ENCODE measurements at regions not wholly inside any gene's neighbourhood (a gene's known extent, or its start where the extent isn't known, plus 50 kb on each side); places are given as distances from the start of the nearest gene placed in this dataset.

DNA sequence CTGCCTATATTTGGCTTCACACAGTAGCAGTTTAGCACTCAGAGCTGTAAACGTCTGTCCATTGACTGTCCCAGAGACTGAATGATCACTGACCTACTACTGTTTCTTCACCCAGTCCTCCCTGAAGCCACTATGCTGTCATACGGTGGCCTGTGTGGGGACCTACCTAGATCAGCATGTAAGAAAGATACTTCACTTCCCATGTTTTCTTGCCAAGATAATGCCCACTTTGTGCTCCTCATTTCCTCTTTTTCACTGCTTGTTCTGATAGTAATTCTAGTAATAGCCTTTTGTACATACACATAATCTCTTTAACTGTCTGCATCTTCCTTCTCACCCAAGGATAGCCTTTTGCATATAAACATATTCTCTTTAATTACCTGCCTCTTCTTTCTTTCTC is 109.9 kb upstream of the TIAM2 start:
- no peak for DNase-seq (ENCODE audit: low read depth, low spot score)

DNA sequence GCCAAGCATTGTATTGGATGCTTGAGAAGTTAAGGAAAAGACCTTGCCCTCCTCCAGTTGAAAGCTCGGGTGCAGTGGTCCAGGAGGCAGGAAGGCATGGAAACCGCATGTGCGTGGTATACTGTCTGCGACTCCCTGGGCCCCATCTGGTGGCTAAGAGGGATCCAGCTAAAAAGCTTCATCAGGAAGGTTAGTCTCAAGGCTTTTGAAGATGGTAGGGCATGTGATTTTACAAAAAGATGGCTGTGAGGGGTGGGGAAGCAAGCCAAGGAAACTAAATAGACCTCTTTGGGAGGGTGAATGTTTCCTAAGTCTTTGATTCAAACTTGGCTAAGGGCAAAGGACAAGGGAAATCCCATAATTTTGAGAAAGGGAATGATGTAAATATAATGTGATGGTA is 109.1 kb upstream of the TIAM2 start:
- DNase-seq (ENCODE audit: low read depth, low spot score), result no peak

DNA sequence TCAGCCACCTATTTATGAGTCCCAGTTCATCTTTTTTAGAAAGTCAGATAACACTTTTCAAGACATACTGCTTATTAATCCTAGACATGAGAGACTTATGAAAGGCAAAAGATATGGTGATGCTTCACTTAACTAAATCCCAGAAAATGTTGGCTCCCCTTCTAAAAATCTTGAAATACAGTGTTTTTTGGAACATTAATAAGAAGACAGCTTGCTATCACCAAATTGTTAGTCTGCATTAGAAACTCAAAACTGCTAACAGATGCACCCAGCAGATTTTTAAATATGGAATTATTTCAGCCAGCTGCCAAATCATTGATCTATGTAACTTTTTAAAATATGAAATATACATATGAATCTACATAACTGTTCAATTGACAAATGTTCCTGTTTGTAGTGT is 108.6 kb upstream of the TIAM2 start:
- DNase-seq (ENCODE audit: low read depth, low spot score), result no peak

DNA sequence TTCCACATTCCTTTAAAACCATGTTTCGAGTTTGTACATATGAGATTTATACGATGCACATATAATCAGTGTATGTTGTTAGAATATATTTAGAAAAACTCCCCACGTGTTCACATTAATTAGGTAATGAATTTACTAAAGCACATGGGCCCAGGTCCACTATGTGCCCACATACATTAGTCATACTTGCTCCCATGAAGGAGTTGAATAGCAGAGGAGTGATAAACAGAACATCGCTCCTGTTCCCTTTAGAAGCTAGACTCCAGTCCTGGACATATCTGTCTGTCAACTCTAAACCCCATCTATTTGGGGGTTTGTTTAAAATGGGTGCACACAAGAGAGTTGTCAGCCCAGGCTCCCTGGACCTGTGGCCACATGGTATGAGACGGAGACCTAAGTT is 108.1 kb upstream of the TIAM2 start:
- DNase-seq (ENCODE audit: low read depth, low spot score), result no peak

GRCh38 chr6:154888421-154889295 is 106.5 kb upstream of the TIAM2 start:
- no peak for DNase-seq (ENCODE audit: low read depth, low spot score)

DNA sequence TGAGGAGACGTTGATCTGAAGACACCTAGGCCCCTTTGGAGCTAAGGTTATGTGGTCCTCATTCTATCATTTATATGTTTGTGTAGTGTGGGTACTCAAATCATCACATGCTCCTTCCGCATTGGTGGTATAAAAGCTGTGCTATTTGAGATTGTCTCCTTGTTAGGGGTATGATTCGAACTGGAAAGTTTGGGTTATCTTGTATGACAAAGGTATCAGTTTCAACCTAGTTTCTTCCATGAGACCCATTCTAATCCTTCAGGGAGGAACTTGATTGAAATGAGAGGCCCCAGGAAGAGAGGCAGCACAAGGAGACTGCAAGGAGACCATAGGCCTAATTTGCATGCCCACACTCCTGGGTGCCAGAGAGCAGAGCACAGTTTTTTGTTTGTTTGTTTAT is 104.2 kb upstream of the TIAM2 start:
- no peak for DNase-seq (ENCODE audit: low read depth, low spot score)

DNA sequence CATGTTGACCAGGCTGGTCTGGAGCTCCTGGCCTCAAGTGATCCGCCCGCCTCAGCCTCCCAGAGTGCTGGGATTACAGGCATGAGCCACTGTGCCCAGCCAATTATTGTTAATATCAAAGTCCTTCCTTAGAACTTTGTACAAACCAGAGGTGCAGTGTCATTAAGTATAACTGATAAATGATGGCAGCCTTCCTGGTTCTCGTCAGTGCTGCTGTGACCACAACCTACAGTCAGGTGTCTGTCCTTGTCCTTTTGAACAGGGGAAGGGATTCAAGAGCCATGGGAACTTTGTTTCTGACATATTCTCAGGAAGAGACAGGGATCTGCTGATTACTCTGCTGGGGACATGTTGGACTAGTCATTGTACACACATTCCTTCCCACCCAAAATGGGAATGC is 103.2 kb upstream of the TIAM2 start:
- DNase-seq (ENCODE audit: low read depth, low spot score), result no peak

DNA sequence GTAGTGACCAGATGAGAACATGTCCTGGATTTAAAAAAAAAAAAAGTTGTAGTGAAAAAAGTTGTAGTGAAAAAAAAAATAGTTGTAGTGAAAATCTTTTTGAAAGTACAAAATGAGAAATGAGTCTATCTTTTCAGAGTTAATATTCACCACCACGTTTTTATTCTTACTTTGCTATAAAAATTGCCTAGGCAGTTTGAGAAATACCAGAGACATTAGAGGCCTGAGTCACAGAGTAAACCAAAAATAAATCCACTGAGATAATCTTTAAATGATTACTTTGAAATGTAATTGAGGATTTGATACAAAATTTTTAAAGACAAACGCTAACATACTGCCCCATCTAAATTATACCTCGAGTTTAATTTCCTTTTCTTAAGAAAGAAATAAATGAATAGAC is 101.2 kb upstream of the TIAM2 start:
- no peak for DNase-seq (ENCODE audit: low read depth, low spot score)

DNA sequence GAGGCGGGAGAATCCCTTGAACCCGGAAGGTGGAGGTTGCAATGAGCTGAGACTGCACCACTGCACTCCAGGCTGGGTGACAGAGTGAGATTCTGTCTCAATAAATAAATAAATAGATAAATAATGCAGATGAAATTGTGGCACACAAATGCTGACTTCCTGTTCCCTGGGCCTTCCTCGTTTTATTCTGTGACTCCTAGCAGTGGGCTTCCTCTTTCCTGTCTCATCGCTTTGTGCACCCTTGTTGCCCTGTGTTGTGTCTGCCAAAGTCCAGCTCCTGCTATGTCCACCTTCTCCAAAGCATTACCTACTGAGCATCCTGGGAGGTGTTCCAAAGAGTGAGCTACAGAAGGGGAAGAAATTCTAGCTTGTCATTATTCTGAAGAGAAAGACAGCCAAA is 100.2 kb upstream of the TIAM2 start:
- no peak for DNase-seq (ENCODE audit: low read depth, low spot score)

DNA sequence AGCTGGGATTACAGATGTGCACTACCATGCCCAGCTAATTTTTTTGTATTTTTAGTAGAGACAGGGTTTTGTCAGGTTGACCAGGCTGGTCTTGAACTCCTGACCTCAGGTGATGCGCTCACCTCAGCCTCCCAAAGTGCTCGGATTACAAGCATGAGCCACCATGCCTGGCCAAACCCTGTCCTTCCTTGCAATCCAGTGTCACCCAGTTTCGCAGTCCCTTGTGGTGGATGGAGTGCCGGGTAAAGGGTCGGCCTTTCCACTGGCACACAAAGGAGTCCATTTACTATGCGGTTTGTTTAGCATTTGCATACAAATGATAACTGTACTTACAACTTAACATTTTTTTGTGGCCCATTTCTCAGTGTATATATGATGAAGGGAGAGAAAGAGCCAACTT is 99.3 kb upstream of the TIAM2 start:
- no peak for DNase-seq (ENCODE audit: low read depth, low spot score)

DNA sequence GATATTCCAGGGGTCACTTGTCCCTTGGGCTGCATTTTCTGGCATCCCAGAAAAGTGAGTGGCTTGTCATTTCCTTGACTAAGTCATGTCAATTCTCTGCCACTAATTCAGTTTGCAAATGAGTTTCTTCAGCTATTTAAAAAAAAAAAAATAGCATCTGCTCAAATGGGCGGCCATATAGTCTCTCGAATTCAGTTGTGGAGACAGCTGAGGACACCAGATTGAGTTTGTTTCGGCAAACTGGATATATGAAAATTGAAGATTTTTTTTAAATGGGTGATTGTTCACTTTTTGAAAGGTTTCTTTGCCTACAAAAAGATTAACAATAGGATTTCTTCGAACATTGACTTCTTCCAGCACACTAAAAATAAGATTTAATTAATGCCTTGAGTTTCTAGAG is 96.3 kb upstream of the TIAM2 start:
- DNase-seq (ENCODE audit: low read depth, low spot score), result no peak

DNA sequence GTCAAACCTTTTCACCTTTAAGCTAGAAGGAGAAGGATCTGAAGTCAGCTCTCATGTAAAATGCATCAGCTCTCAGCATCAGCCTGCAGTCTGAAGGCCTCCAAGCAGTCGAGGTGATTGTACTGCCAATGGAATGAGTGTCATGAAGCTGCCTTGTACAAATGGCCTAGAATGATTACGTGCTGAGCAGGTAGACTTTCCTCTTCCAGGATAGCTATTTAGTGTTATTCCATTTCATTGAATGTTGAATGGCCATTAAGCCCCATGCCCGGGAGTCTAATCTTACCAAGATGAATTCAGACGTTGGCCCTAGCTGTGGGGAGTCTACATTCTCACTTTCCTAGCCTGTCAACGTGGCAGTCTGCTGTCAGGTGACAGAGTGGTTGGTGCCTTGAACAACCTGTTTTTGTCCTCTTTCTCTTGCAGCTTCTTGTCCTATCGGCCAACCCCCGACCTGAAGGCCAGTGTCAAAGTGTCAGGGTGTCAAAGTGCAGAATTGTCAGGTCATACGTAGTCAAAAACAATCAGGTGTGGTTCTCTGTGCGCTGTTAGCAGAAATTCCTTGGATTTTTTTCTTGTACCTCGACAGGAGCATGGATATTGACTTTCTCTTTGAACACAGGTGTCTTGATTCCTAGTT is 95.2 kb upstream of the TIAM2 start:
- DNase-seq (ENCODE audit: low read depth, low spot score), result no peak

DNA sequence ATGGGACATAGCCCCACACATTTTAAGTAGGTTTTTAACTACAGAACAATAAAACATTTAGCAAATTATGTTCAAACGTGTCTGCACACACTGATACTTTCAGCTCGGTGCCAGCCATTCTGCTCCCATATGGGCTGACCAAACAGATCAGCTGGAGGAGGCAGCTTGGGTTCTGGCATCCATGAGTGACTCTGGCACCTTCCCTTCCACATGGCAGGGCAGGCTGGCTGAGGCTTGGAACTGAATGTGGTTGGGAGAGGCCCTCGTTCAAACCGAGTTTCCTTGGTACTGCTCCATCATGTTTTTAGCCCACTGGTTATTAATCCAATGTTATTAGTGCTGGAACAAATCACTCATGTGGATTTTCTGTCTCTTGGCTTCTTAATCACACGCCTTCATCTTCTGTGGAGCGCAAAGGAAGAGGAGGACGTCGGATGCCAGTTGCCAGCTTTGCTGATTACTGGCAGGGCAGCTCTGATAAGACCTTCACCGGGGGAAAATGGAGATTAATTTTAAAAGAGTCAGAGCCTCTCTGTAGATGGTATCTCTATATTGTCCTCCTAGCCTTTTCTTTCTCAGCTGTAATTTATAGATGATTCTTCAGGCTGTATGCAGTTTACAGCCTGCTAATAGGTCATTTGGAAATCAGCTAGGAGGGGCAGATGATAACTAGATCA is 93.1 kb upstream of the TIAM2 start:
- no peak for DNase-seq (ENCODE audit: low read depth, low spot score)

DNA sequence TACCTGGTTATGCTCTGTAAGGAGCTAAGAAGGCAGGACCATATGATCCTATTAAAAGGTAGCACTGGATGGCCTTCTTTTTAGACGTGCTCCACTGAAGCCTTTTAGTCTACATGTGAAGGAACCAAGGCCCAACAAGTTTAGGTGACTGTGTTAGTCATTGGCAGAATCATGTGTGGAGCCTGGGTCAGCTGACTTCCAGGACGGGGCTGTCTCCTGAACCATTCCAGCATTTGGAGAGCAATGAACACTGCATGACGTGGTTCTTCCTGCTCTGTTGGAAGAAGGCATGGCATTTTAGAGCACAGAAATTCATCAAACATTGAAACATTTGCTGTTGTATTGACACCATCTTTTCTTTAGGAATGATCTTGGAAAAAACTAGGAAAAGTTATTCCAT is 87.8 kb upstream of the TIAM2 start:
- no peak for DNase-seq (ENCODE audit: low read depth, low spot score)

GRCh38 chr6:154908723-154909122 is 86.4 kb upstream of the TIAM2 start:
- no peak for DNase-seq (ENCODE audit: low read depth, low spot score)

DNA sequence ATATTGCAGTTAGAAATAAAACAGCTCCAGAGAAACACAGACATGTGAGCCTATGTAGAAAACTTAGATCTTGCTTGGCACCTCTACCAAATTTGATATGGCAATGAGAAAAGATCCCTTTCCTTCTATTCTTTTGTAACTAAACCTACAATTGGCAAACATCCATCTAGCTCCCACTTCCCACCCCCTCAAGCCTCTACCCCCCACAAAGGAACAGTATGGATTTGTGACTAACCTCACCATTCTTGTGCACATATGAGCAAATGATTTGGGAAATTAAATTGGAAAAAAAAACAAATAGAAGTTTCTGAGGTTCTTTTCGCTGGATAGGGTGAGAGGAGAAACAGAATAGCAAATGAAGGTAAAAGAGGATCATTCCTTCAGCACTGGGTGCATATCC is 85.8 kb upstream of the TIAM2 start:
- DNase-seq (ENCODE audit: low read depth, low spot score), result no peak

GRCh38 chr6:154909821-154910220 is 85.3 kb upstream of the TIAM2 start:
- no peak for DNase-seq (ENCODE audit: low read depth, low spot score)

DNA sequence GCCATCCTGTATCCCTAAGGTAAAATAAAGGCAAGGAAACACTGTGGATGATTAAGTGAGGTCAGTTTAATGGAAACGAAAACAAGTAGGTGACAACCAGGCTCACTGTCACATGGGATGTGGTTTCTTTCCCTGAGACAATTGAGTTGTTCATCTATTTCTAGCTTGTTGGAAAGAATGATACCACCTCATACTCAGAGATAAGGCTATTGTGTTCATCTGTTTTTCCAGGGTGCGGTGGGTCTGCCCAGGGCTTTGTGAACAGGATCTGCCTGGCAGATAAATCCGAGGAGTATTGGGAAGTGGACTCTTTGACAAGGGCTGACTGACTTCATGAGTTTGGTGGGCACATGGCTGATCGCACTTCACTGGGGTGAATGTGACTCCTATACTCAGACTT is 80.8 kb upstream of the TIAM2 start:
- no peak for DNase-seq (ENCODE audit: low read depth, low spot score)

GRCh38 chr6:154916857-154917256 is 78.3 kb upstream of the TIAM2 start:
- DNase-seq (ENCODE audit: low read depth, low spot score), result no peak

DNA sequence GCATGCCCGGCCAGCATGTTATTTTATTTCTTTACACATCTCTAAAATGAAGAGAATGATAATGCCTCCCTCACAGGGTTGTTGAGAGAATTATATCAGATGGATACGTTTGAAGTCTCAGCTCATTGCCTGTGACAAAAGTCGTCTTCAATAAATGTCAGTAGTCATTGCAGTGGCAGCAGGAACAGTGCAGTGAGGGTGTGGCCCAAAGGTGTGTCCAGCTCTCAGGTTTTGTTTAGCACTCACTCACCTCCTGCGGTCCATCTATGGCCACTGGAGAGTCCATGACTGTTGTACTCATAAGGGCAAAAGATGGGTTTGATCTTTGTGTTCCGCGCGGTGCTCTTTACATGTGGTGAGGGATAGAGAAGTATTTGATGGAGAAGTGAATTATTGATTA is 77.2 kb upstream of the TIAM2 start:
- DNase-seq (ENCODE audit: low read depth, low spot score), result no peak

DNA sequence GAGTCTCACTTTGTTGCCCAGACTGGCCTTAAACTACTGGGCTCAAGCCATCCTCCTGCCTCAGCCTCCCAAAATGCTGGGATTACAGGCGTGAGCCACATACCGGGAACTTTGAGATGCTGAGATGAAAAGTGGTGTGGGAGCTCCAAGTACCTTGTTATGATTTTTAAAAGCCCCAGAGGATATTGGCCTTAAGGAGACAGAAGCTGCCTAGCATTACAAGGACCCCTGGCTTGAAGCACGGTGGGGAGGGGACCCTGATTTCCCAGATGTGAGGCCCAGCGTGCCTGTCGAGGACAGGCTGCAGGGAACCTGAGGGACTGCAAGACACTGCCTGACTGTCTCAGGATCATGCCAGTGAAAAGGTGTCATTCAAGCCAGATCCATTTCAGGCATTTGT is 75.3 kb upstream of the TIAM2 start:
- DNase-seq (ENCODE audit: low read depth, low spot score), result no peak

GRCh38 chr6:154920495-154921200 is 74.5 kb upstream of the TIAM2 start:
- DNase-seq (ENCODE audit: low read depth, low spot score), result no peak

Data from activated naive CD8-positive, alpha-beta T cell treated with anti-CD3 and anti-CD28 coated beads, Interleukin-2, amount 50 U/mL, for 16 hours (primary cell).